ENCODE measurements at regions not wholly inside any gene's neighbourhood (a gene's known extent, or its start where the extent isn't known, plus 50 kb on each side); places are given as distances from the start of the nearest gene placed in this dataset.

DNA sequence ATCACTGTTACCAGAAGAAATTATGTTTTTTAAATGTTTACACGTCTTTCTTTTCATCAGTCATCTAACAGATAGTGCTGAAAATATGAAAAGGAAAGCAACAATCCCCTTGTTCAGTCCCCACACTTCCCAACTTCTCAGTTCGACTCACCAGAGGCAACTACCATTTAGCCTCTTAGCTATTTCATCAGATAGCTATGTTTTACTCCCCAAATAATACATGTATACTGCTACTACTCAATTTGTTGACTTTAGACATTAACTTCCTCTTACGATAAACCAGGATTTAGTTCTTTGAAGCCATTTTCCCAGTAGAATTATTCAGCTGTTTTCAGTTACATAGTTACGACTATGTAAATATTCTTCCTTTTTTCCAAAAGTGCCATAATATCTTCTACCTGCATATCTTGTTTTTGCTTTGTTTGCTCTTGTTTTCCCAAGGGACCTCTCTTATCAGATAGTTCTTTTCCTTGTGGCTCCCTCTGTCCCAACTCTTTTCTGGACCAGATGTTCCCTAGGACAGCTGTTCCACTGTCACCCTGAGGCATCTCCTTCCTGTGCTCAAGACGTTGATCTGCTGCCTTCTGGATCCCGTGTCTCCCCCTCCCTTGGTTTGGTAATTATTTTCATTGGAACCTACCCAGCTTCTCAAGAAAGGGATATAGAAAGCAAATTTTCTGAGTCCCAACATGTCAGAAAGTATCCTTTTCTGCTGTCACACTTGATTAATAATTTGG lies 289.3 kb upstream of the TANK start:
- TF ChIP-seq CTCF (optimal IDR thresholded peaks at IDR 0.05 in 1 of 3, IDR thresholded peaks at IDR 0.05 in 1 of 3, conservative IDR thresholded peaks at IDR 0.05 in 1 of 3; ENCODE audit: extremely low read depth in 1 of 3, insufficient read depth in 2 of 3, low read length in 3 of 3): no peak
- TF ChIP-seq EZH2 (IDR thresholded peaks at IDR 0.05; ENCODE audit: low read length): no peak

Measured in keratinocyte (primary cell).